Thyroid gland (tissue), 4 donors: ENCODE measurements at regions not wholly inside any gene's neighbourhood (a gene's known extent, or its start where the extent isn't known, plus 50 kb on each side); places are given as distances from the start of the nearest gene placed in this dataset.
A peak's percentile ranks its signal among the peaks of the same experiment; 100 is the strongest.

Experiments
- DNase-seq, 2 donors: peaks; one replicate each; pipeline ENCODE4 v3.0.0-alpha.2; 2019
- H3K27ac ChIP-seq, 3 donors: fragments of 200-600 bp; sonication (generic); 1 replicate in 2 of 3; 2 replicates in 1 of 3; pipeline ENCODE4 v1.5.1; 2016 to 2019; ENCODE audit warnings: mild to moderate bottlenecking in 1 of 3, moderate library complexity in 1 of 3
- H3K27me3 ChIP-seq: fragments of 200-600 bp; sonication (generic); one replicate; pipeline ENCODE4 v1.5.1; 2019
- H3K36me3 ChIP-seq, 2 donors: fragments of 200-600 bp; sonication (generic); one replicate each; pipeline ENCODE4 v1.5.1; 2016 to 2019
- H3K4me1 ChIP-seq, 2 donors: fragments of 200-600 bp; sonication (generic); one replicate each; pipeline ENCODE4 v1.5.1; 2017 to 2019
- H3K4me3 ChIP-seq, 3 donors: fragments of 200-600 bp; sonication (generic); replicated peaks in 1 of 3; 1 replicate in 2 of 3; 2 replicates in 1 of 3; pipeline ENCODE4 v1.5.1; 2016; ENCODE audit warnings: mild to moderate bottlenecking in 1 of 3
- H3K9me3 ChIP-seq: fragments of 200-600 bp; sonication (generic); one replicate; pipeline ENCODE4 v1.5.1; 2017
- POLR2A ChIP-seq, 2 donors: fragments of 450-650 bp; IDR thresholded peaks; one replicate each; pipeline ENCODE4 v1.6.1; 2017; ENCODE audit warnings: antibody characterized with exemption in 2 of 2, mild to moderate bottlenecking in 2 of 2, moderate library complexity in 1 of 2
- WGBS, 2 donors: methylation state at CpG; one replicate each; pipeline ENCODE4 v1.1.5; 2017; 5-methylcytosine and 5-hydroxymethylcytosine counted together
- intact Hi-C: fragments of 100-400 bp; cut with DNase I; formaldehyde crosslinking; loops from one replicate; pipeline ENCODE4 v1.15.1; 2023
- TF ChIP-seq, protein P1 (sequence below), 6 experiments: fragments of 200-600 bp in 3 of 6; fragments of 450-650 bp in 3 of 6; sonication (generic) in 3 of 6; IDR thresholded peaks; one replicate each; pipeline ENCODE4 v1.5.1; 2016 to 2019; ENCODE audit warnings: antibody characterized with exemption in 6 of 6, mild to moderate bottlenecking in 2 of 6, inconsistent platforms in 1 of 6, moderate library complexity in 1 of 6

DNA sequence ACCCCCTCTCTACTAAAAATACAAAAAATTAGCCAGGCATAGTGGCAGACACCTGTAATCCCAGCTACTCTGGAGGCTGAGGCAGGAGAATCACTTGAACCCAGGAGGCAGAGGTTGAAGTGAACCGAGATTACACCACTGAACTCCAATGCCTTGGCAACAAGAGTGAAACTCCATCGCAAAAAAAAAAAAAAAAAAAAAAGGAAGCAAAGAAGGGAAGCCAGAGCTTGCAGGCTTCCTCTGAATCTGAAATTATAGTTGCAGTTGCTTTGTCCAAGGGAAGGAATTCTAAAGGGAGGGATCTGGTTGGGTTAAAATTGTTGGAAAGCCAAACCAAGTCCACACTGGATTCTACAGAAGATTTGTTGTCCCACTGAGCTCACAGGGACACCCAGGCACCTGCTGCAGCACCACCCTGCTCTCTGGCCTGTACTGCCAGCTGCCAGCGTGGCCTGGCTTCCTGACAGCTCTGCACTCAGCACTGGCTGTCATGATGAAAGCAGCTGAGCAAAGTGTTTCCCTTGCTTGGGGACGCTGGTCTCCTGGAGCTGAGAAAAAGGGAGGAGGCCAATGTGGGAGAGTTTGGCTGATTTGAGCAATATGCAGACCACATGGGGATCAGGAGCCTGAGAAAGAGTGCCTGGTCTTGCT is 88.8 kb upstream of the HES1 start:
- Histone ChIP-seq H3K36me3 (no peaks in the 10 kb centered on the region), H3K27me3 (no peaks in the 10 kb centered on the region), H3K4me1 (peaks cover 15% of the 10 kb centered on the region in 2 donors), H3K9me3 (no peaks in the 10 kb centered on the region), H3K27ac (peak overlapping the region; percentile 51 to 75 (median 68)), H3K4me3 (no peak overlapping the region)
- WGBS, 2 donors: 14 to 19% methylated on average over 4 of the region's 4 CpGs
- DNase-seq: peak; percentile 84 to 89
- TF ChIP-seq, protein P1, sequence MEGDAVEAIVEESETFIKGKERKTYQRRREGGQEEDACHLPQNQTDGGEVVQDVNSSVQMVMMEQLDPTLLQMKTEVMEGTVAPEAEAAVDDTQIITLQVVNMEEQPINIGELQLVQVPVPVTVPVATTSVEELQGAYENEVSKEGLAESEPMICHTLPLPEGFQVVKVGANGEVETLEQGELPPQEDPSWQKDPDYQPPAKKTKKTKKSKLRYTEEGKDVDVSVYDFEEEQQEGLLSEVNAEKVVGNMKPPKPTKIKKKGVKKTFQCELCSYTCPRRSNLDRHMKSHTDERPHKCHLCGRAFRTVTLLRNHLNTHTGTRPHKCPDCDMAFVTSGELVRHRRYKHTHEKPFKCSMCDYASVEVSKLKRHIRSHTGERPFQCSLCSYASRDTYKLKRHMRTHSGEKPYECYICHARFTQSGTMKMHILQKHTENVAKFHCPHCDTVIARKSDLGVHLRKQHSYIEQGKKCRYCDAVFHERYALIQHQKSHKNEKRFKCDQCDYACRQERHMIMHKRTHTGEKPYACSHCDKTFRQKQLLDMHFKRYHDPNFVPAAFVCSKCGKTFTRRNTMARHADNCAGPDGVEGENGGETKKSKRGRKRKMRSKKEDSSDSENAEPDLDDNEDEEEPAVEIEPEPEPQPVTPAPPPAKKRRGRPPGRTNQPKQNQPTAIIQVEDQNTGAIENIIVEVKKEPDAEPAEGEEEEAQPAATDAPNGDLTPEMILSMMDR (IDR thresholded peaks at IDR 0.05): no peak
- no peak for TF ChIP-seq POLR2A (IDR thresholded peaks at IDR 0.05)
- intact Hi-C loops: no loop called here

DNA sequence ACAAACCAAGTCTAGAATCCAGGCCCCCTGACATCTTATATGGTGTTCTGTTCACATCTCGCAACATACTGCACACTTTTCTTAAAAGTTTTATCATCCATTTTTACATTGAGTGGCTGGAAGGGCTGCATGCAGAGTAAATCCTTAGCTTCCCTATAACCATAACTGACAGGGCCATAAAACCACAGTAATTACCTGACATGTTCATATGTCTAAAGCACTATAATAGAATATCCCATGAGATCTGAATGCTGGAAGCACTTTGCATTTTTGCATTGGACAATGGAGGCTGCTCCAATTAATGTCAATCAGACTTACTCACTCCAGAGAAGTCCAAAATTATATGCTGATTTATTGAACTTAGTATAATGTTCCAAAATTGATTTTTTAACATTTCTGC is 86.6 kb upstream of the HES1 start:
- WGBS, 2 donors: 95 to 100% methylated on average over 1 of the region's 1 CpG
- intact Hi-C loops: no loop called here
- Histone ChIP-seq H3K36me3 (no peaks in the 10 kb centered on the region), H3K27me3 (no peaks in the 10 kb centered on the region), H3K4me1 (peaks cover 15% of the 10 kb centered on the region in 2 donors), H3K4me3 (no peak overlapping the region), H3K9me3 (no peaks in the 10 kb centered on the region), H3K27ac (no peak overlapping the region)
- no peak for DNase-seq
- TF ChIP-seq, protein P1 (IDR thresholded peaks at IDR 0.05): no peak
- no peak for TF ChIP-seq POLR2A (IDR thresholded peaks at IDR 0.05)

GRCh38 chr3:194050782-194051320 is 85.1 kb upstream of the HES1 start:
- H3K4me1 ChIP-seq: peaks cover 15% of the 10 kb centered on the region in 2 donors
- H3K27ac ChIP-seq: no peak overlapping the region
- 96% methylated on average over 1 of the region's 1 CpG for WGBS, 2 donors
- no peaks in the 10 kb centered on the region for H3K36me3 ChIP-seq
- no peak overlapping the region for H3K4me3 ChIP-seq
- H3K9me3 ChIP-seq: no peaks in the 10 kb centered on the region
- intact Hi-C loops: no loop called here
- H3K27me3 ChIP-seq: no peaks in the 10 kb centered on the region
- DNase-seq: no peak
- no peak for TF ChIP-seq POLR2A (IDR thresholded peaks at IDR 0.05)
- TF ChIP-seq, protein P1 (IDR thresholded peaks at IDR 0.05): no peak

DNA sequence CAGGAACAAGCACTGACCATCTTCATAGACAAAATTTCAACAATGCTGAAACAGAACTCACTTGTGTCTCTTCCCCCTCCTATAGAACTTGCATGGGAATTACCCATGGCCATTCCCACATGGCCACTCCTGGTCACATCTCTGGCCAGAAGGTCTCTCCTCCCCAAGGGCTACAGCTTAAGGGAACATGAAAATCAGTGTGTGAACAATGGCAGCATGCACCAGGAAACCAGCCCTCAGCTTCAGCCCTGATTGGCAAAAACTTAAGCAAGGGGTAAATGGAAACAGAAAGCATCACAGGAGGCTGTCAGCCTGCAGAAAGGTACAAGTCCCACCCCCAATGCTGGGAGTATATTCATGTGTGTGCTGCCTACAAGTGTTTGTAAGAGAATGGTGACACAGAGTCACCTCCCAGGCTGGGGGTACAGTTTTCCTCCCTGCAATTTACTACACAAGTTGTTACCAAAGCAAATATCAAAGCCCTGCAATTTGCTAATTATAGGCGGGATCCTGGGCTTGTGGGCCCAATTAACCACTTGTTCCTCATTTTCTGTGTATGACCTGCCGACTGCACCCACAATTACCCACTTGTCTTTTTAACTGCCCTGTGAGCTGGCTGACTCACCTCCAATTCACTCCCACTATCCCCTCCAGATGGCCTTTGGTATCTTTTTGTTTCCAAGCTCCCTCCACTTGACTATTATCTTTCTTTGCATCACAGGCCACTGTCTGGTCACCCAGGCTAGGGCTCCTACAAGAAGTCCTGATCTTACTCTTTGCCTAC is 84.4 kb upstream of the HES1 start:
- intact Hi-C loops: no loop called here
- DNase-seq: no peak
- TF ChIP-seq POLR2A (IDR thresholded peaks at IDR 0.05): no peak
- TF ChIP-seq, protein P1 (IDR thresholded peaks at IDR 0.05): no peak

DNA sequence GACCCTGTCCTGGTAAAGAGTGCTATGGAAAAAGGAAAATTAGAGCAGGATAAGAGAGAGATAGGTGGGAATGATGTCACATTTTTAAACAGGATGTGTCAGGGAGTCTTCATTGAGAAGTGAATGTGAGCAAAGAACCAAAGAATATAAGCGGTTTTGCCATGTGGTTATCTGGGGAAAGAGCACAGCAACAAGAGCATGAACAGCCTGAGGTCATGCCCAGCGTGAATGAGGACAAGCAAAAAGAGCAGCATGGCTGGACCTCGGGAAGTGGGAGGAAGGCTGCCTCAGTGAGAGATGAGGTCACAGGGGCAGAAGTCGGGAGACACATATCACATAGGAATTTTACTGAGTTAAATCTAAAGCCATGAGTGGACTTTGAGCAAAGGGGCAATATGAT is 82.8 kb upstream of the HES1 start:
- Histone ChIP-seq H3K9me3 (no peaks in the 10 kb centered on the region), H3K36me3 (no peaks in the 10 kb centered on the region), H3K27ac (no peak overlapping the region), H3K4me1 (peaks cover 7 to 14% of the 10 kb centered on the region in 2 donors), H3K27me3 (no peaks in the 10 kb centered on the region), H3K4me3 (no peak overlapping the region)
- intact Hi-C loops: no loop called here
- TF ChIP-seq, protein P1 (IDR thresholded peaks at IDR 0.05): no peak
- TF ChIP-seq POLR2A (IDR thresholded peaks at IDR 0.05): no peak
- DNase-seq: no peak
- WGBS, 2 donors: 86 to 95% methylated on average over 4 of the region's 4 CpGs

More for the DNA sequence above, 84.4 kb upstream of the HES1 start:
- Histone ChIP-seq H3K4me1 (peaks cover 14 to 16% of the 10 kb centered on the region in 2 donors), H3K9me3 (no peaks in the 10 kb centered on the region), H3K27ac (no peak overlapping the region), H3K36me3 (no peaks in the 10 kb centered on the region), H3K4me3 (no peak overlapping the region), H3K27me3 (no peaks in the 10 kb centered on the region)
- 88 to 90% methylated on average over 2 of the region's 2 CpGs for WGBS, 2 donors
